ENCODE measurements at regions not wholly inside any gene's neighbourhood (a gene's known extent, or its start where the extent isn't known, plus 50 kb on each side); places are given as distances from the start of the nearest gene placed in this dataset.

DNA sequence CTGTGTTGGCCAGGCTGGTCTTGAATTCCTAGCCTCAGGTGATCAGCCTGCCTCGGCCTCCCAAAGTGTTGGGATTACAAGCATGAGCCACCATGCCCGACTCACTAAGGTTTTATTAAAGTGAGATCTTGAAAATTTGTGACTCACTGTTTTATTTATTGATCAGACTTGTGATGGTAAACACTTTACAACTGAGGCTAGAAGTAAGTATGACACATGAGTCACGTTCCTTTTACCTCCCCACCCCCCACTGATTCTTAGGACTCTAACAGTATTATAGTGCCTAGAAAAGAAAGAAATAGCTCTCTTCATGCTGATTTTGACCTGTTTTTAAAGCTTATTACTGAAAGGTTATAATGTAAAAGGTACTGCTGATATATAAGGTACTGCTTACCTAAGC is 160.6 kb downstream of the TANC2 start:
- TF ChIP-seq, protein P1, sequence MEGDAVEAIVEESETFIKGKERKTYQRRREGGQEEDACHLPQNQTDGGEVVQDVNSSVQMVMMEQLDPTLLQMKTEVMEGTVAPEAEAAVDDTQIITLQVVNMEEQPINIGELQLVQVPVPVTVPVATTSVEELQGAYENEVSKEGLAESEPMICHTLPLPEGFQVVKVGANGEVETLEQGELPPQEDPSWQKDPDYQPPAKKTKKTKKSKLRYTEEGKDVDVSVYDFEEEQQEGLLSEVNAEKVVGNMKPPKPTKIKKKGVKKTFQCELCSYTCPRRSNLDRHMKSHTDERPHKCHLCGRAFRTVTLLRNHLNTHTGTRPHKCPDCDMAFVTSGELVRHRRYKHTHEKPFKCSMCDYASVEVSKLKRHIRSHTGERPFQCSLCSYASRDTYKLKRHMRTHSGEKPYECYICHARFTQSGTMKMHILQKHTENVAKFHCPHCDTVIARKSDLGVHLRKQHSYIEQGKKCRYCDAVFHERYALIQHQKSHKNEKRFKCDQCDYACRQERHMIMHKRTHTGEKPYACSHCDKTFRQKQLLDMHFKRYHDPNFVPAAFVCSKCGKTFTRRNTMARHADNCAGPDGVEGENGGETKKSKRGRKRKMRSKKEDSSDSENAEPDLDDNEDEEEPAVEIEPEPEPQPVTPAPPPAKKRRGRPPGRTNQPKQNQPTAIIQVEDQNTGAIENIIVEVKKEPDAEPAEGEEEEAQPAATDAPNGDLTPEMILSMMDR (IDR thresholded peaks at IDR 0.05; ENCODE audit: low read length) = no peak
- no peak for TF ChIP-seq EZH2 (IDR thresholded peaks at IDR 0.05; ENCODE audit: borderline replicate concordance, low read length)
